ENCODE measurements at regions not wholly inside any gene's neighbourhood (a gene's known extent, or its start where the extent isn't known, plus 50 kb on each side); places are given as distances from the start of the nearest gene placed in this dataset.

DNA sequence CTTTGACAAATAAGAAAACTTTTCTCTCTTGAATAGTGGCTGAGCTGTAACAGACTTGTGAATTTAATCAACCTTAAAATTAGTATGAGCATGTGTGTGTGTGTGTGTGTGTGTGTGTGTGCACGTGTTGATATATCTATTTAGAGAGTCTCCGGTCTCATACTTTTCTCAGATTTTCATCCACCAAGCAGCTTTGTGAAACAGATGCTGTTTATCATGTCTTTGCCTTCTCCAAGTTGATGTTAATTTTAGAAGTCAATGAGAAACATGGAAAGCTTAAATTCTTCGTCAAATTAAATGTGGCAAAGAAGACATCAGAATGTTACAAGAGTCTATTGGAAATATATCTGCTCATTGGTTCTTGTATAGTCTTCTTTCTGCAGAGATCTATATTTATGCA lies 839.2 kb upstream of the CELF2 start:
- no peak for TF ChIP-seq POLR2A (IDR thresholded peaks at IDR 0.05; ENCODE audit: low read depth, low read length)
- TF ChIP-seq POLR2AphosphoS5 (IDR thresholded peaks at IDR 0.05; ENCODE audit: low read depth, low read length): no peak
